Kidney (tissue), 13 donors: ENCODE measurements at regions not wholly inside any gene's neighbourhood (a gene's known extent, or its start where the extent isn't known, plus 50 kb on each side); places are given as distances from the start of the nearest gene placed in this dataset.
A peak's percentile ranks its signal among the peaks of the same experiment; 100 is the strongest.

ENCODE experiments used
- DNase-seq, 5 donors: peaks; one replicate each; pipeline ENCODE4 v3.0.0-alpha.2; 2013 to 2020
- FAIRE-seq: peaks from 2 replicates; lab custom pipeline; 2012; peaks lifted over from hg19 to GRCh38; lab: Jason Lieb, UNC
- H3K27ac ChIP-seq, 2 donors: one replicate each; pipeline ENCODE4 v1.7.0; 2013; ENCODE audit warnings: low read depth in 2 of 2, low read length in 2 of 2, inconsistent platforms in 1 of 2
- H3K27me3 ChIP-seq: one replicate; pipeline ENCODE4 v1.7.1; 2013; ENCODE audit warnings: low read length, inconsistent platforms; ENCODE audit not compliant: control insufficient read depth, insufficient read depth
- H3K36me3 ChIP-seq, 3 donors: one replicate each; pipeline versions ENCODE4 v1.7.0 to v1.7.1; 2013; ENCODE audit warnings: low read length in 3 of 3, control low read depth in 1 of 3, inconsistent platforms in 1 of 3; ENCODE audit not compliant: insufficient read depth in 3 of 3, control insufficient read depth in 2 of 3
- H3K4me1 ChIP-seq, 3 donors: one replicate each; pipeline versions ENCODE4 v1.7.0 to v1.7.1; 2013; ENCODE audit warnings: low read length in 3 of 3, inconsistent platforms in 1 of 3, low read depth in 1 of 3; ENCODE audit not compliant: control insufficient read depth in 2 of 3, insufficient read depth in 2 of 3
- H3K4me3 ChIP-seq, 3 donors: one replicate each; pipeline versions ENCODE4 v1.7.0 to v1.8.1; 2013; ENCODE audit warnings: low read length in 3 of 3, control low read depth in 1 of 3, inconsistent platforms in 1 of 3
- H3K9ac ChIP-seq, 3 donors: one replicate each; pipeline versions ENCODE4 v1.7.0 to v1.7.1; 2013; ENCODE audit warnings: low read length in 3 of 3, control low read depth in 1 of 3, inconsistent platforms in 1 of 3
- H3K9me3 ChIP-seq, 3 donors: one replicate each; pipeline versions ENCODE4 v1.7.0 to v1.7.1; 2013; ENCODE audit warnings: low read length in 3 of 3, control low read depth in 1 of 3, inconsistent platforms in 1 of 3; ENCODE audit not compliant: control insufficient read depth in 2 of 3, insufficient read depth in 1 of 3
- CTCF ChIP-seq: IDR thresholded peaks from 3 replicates; pipeline ENCODE4 v1.5.1; 2012; ENCODE audit warnings: mild to moderate bottlenecking, moderate library complexity, borderline replicate concordance; ENCODE audit not compliant: insufficient read depth; ENCODE audit errors: extremely low read depth
- intact Hi-C: fragments of 100-400 bp; cut with DNase I; formaldehyde crosslinking; loops from one replicate; pipeline ENCODE4 v1.11.1; 2022
- donor health status: control.
- donor health status: control.
- donor health status: control.
- donor health status: control.
- donor health status: control.
- donor health status: DM: yes; HTN: yes; CAD: no.
- donor health status: Normal renal cell carcinoma (clear cell type).

DNA sequence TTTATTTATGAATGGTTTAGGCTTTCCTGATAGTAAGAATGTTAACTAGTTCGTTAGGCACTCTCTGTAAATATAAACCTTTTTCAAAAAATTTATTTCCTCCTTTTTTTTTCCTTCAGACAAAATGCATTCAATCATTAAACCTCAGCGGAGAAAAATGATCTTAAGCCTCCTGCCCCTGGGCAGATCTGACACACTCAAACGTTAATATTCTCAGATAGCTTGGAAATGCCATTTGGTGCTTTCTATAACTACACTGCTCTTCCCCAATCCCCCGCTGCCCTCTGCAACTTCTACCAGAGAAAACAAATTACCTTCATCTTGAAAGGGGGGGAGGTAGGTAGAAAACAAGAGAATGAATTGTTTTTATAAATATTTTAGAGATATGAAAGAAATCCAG lies 521.2 kb downstream of the MED13L start:
- no peak for DNase-seq
- Histone ChIP-seq H3K4me3 (no peak overlapping the region), H3K36me3 (no peaks in the 10 kb centered on the region), H3K27ac (no peak overlapping the region), H3K9ac (no peak overlapping the region), H3K27me3 (no peaks in the 10 kb centered on the region), H3K9me3 (no peaks in the 10 kb centered on the region), H3K4me1 (no peaks in the 10 kb centered on the region)
- no peak for FAIRE-seq
- no peak for TF ChIP-seq CTCF
- intact Hi-C loops: no loop called here

DNA sequence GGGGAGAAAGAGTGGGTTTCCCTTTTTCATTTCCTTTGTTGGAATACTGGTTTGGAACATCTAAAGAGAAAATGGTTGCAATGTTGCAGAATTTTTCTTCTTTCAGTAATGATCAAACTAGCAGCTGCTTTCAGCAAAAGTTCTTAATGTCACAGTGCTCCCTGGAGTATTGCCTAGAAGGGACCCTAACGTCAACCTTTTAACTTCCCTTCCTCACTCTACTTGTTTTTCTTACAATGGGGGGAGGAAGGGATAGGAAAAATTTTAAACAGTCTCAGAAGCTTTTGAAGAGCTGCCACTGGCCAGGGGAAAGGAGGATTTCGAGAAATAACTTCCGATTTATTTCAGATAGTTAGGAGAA lies 521.8 kb downstream of the MED13L start:
- Histone ChIP-seq H3K9me3 (no peaks in the 10 kb centered on the region), H3K4me1 (no peaks in the 10 kb centered on the region), H3K36me3 (no peaks in the 10 kb centered on the region), H3K9ac (no peak overlapping the region), H3K27me3 (no peaks in the 10 kb centered on the region), H3K27ac (no peak overlapping the region), H3K4me3 (no peak overlapping the region)
- intact Hi-C loops: no loop called here
- FAIRE-seq: no peak
- no peak for TF ChIP-seq CTCF
- DNase-seq: peak in 1 of 5 donors; percentile 43

DNA sequence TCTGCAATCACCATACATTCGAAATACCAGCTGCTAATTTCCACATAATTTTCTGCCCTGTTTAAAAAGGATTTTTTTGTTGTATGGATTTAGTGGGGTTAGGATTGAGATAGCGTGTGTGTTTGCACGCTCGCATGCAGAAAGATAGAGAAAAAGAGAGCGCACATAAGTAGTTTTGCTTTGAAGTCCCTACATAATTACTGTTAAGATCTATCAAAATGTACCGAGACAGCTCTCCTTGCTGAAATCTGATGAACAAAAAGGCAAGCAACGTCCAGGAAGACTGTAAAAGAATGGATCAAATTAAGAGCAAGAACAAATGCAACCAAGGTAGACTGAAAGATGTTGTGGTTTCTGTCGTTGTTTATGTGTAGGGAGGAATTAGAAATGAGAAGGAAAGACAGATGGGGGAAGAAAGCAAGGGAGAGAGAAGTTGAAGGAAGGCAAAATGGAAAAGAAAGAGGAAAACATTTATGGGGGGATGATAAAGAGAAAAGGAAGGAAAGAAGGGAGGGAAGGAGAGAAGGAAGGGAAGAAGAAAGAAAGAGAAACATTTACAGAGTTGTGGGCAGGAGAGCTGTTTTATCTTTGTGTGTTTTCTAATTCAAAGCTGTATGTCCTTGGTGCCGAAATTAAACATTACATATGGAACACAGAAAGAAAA lies 522.3 kb downstream of the MED13L start:
- intact Hi-C loops: no loop called here

More for the DNA sequence above, 522.3 kb downstream of the MED13L start:
- Histone ChIP-seq H3K36me3 (no peaks in the 10 kb centered on the region), H3K4me3 (no peak overlapping the region), H3K27me3 (no peaks in the 10 kb centered on the region), H3K9me3 (no peaks in the 10 kb centered on the region), H3K4me1 (no peaks in the 10 kb centered on the region), H3K9ac (no peak overlapping the region), H3K27ac (no peak overlapping the region)
- FAIRE-seq (no peak), DNase-seq (no peak)
- no peak for TF ChIP-seq CTCF
